ENCODE measurements at regions not wholly inside any gene's neighbourhood (a gene's known extent, or its start where the extent isn't known, plus 50 kb on each side); places are given as distances from the start of the nearest gene placed in this dataset.
"Not testable (repeated sequence)": the region's sequence is repeated elsewhere in the genome, so short reads cannot be mapped to it uniquely, and the experiment has no call there.

GRCh38 chr3:174482541-174482940, 376.6 kb upstream of the NAALADL2 start:
- no peaks in the 10 kb centered on the region for H3K9me3 ChIP-seq
- H3K4me2 ChIP-seq = no peak overlapping the region

GRCh38 chr3:174483254-174483653, 375.9 kb upstream of the NAALADL2 start:
- Histone ChIP-seq H3K4me3 (no peak overlapping the region), H3K4me1 (no peaks in the 10 kb centered on the region), H3K9ac (no peak overlapping the region), H3K27ac (no peak overlapping the region), H3K27me3 (no peaks in the 10 kb centered on the region), H3K9me3 (no peaks in the 10 kb centered on the region), H4K20me1 (no peaks in the 10 kb centered on the region), H3K4me2 (no peak overlapping the region), H3K36me3 (no peaks in the 10 kb centered on the region)
- no peak for TF ChIP-seq Cebpa-rat (IDR thresholded peaks at IDR 0.05)

More at GRCh38 chr3:174482541-174482940, 376.6 kb upstream of the NAALADL2 start:
- Histone ChIP-seq H3K36me3 (no peaks in the 10 kb centered on the region), H3K27ac (no peak overlapping the region), H3K27me3 (no peaks in the 10 kb centered on the region), H3K9ac (no peak overlapping the region), H3K4me1 (no peaks in the 10 kb centered on the region), H3K4me3 (no peak overlapping the region), H4K20me1 (no peaks in the 10 kb centered on the region)
- TF ChIP-seq Cebpa-rat (IDR thresholded peaks at IDR 0.05) = no peak

- not testable (repeated sequence) for H3K27me3 ChIP-seq, H3K4me3 ChIP-seq, H3K4me1 ChIP-seq, H3K4me2 ChIP-seq, H3K9ac ChIP-seq, H3K27ac ChIP-seq, H3K36me3 ChIP-seq, H3K9me3 ChIP-seq, H4K20me1 ChIP-seq
Measured at GRCh38 chr3:174483856-174484255, 375.3 kb upstream of the NAALADL2 start.

- TF ChIP-seq Cebpa-rat (IDR thresholded peaks at IDR 0.05) = no peak
- H3K4me2 ChIP-seq = no peak overlapping the region
- H4K20me1 ChIP-seq = no peaks in the 10 kb centered on the region
- H3K9ac ChIP-seq = no peak overlapping the region
- no peaks in the 10 kb centered on the region for H3K4me1 ChIP-seq
- no peak overlapping the region for H3K27ac ChIP-seq
- no peak overlapping the region for H3K4me3 ChIP-seq
- no peaks in the 10 kb centered on the region for H3K27me3 ChIP-seq
- no peaks in the 10 kb centered on the region for H3K9me3 ChIP-seq
- no peaks in the 10 kb centered on the region for H3K36me3 ChIP-seq
Measured at GRCh38 chr3:174488527-174488926, 370.6 kb upstream of the NAALADL2 start.

- Histone ChIP-seq H3K27ac (no peak overlapping the region), H3K4me2 (no peak overlapping the region), H3K4me3 (no peak overlapping the region), H3K9me3 (no peaks in the 10 kb centered on the region), H4K20me1 (no peaks in the 10 kb centered on the region), H3K27me3 (no peaks in the 10 kb centered on the region), H3K36me3 (no peaks in the 10 kb centered on the region), H3K9ac (no peak overlapping the region), H3K4me1 (peaks cover 9% of the 10 kb centered on the region)
- TF ChIP-seq Cebpa-rat (IDR thresholded peaks at IDR 0.05) = no peak
Measured at GRCh38 chr3:174495311-174495710, 363.8 kb upstream of the NAALADL2 start.

- Histone ChIP-seq H3K4me1 (peaks cover 9% of the 10 kb centered on the region), H3K36me3 (no peaks in the 10 kb centered on the region), H3K4me3 (no peak overlapping the region), H3K4me2 (no peak overlapping the region), H3K27ac (no peak overlapping the region), H3K27me3 (no peaks in the 10 kb centered on the region), H4K20me1 (no peaks in the 10 kb centered on the region), H3K9ac (no peak overlapping the region), H3K9me3 (no peaks in the 10 kb centered on the region)
- TF ChIP-seq Cebpa-rat (IDR thresholded peaks at IDR 0.05) = no peak
Measured at GRCh38 chr3:174495928-174496327, 363.2 kb upstream of the NAALADL2 start.

GRCh38 chr3:174498638-174499037, 360.5 kb upstream of the NAALADL2 start:
- no peak for TF ChIP-seq Cebpa-rat (IDR thresholded peaks at IDR 0.05)
- Histone ChIP-seq H3K9ac (no peak overlapping the region), H3K36me3 (no peaks in the 10 kb centered on the region), H3K9me3 (no peaks in the 10 kb centered on the region), H3K27ac (no peak overlapping the region), H4K20me1 (no peaks in the 10 kb centered on the region), H3K4me2 (peak overlapping the region; percentile 39), H3K27me3 (no peaks in the 10 kb centered on the region), H3K4me1 (peaks cover 9% of the 10 kb centered on the region), H3K4me3 (no peak overlapping the region)

- H3K4me3 ChIP-seq = no peak overlapping the region
- H3K4me1 ChIP-seq = no peaks in the 10 kb centered on the region
- no peaks in the 10 kb centered on the region for H3K9me3 ChIP-seq
- no peak for TF ChIP-seq Cebpa-rat (IDR thresholded peaks at IDR 0.05)
- H3K9ac ChIP-seq = no peak overlapping the region
- H4K20me1 ChIP-seq = no peaks in the 10 kb centered on the region
- no peak overlapping the region for H3K27ac ChIP-seq
- no peak overlapping the region for H3K4me2 ChIP-seq
- H3K27me3 ChIP-seq = no peaks in the 10 kb centered on the region
- H3K36me3 ChIP-seq = no peaks in the 10 kb centered on the region
Measured at GRCh38 chr3:174505266-174505665, 353.9 kb upstream of the NAALADL2 start.

GRCh38 chr3:174524203-174524602, 334.9 kb upstream of the NAALADL2 start:
- no peak for TF ChIP-seq Cebpa-rat (IDR thresholded peaks at IDR 0.05)
- no peak overlapping the region for H3K4me2 ChIP-seq
- no peaks in the 10 kb centered on the region for H3K9me3 ChIP-seq
- H3K27me3 ChIP-seq = no peaks in the 10 kb centered on the region
- no peak overlapping the region for H3K9ac ChIP-seq
- no peaks in the 10 kb centered on the region for H3K36me3 ChIP-seq
- no peaks in the 10 kb centered on the region for H3K4me1 ChIP-seq
- H4K20me1 ChIP-seq = no peaks in the 10 kb centered on the region
- no peak overlapping the region for H3K4me3 ChIP-seq
- H3K27ac ChIP-seq = no peak overlapping the region

- no peaks in the 10 kb centered on the region for H3K27me3 ChIP-seq
- H3K36me3 ChIP-seq = no peaks in the 10 kb centered on the region
- no peak overlapping the region for H3K27ac ChIP-seq
- TF ChIP-seq Cebpa-rat (IDR thresholded peaks at IDR 0.05) = no peak
- no peak overlapping the region for H3K4me3 ChIP-seq
- H4K20me1 ChIP-seq = no peaks in the 10 kb centered on the region
- H3K4me1 ChIP-seq = no peaks in the 10 kb centered on the region
- no peak overlapping the region for H3K9ac ChIP-seq
- no peaks in the 10 kb centered on the region for H3K9me3 ChIP-seq
- H3K4me2 ChIP-seq = no peak overlapping the region
Measured at GRCh38 chr3:174529298-174529697, 329.8 kb upstream of the NAALADL2 start.

- Histone ChIP-seq H3K4me2 (no peak overlapping the region), H3K27ac (no peak overlapping the region)
Measured at GRCh38 chr3:174531262-174531982, 327.7 kb upstream of the NAALADL2 start.

More at GRCh38 chr3:174531262-174531982, 327.7 kb upstream of the NAALADL2 start:
- Histone ChIP-seq H4K20me1 (no peaks in the 10 kb centered on the region), H3K4me3 (no peak overlapping the region), H3K36me3 (no peaks in the 10 kb centered on the region), H3K4me1 (no peaks in the 10 kb centered on the region), H3K27me3 (no peaks in the 10 kb centered on the region), H3K9me3 (no peaks in the 10 kb centered on the region), H3K9ac (no peak overlapping the region)
- TF ChIP-seq Cebpa-rat (IDR thresholded peaks at IDR 0.05) = no peak

Data from BLaER1 (cell line).